GM12878 (cell line): ENCODE measurements at regions not wholly inside any gene's neighbourhood (a gene's known extent, or its start where the extent isn't known, plus 50 kb on each side); places are given as distances from the start of the nearest gene placed in this dataset.

Source experiments
- ATAC-seq: fragments of 200-7000 bp; cut with Tn5 transposase; 3 replicates; pipeline ENCODE4 v1.9.1; 2020; ENCODE audit warnings: mild to moderate bottlenecking, moderate library complexity
- BruUV-seq: library from RNA; stranded (reverse); fragments of 400-500 nt; replicated peaks from 2 replicates; lab custom pipeline; 2021; lab: Mats Ljungman, UMichigan
- CTCF ChIA-PET: fragments of 300-600 bp; sonication (Branson Sonifier 250); formaldehyde crosslinking; extraction: SDS; loops from one replicate; lab custom pipeline; 2021; ENCODE audit warnings: inconsistent platforms; lab: Yijun Ruan, JAX
- POLR2A ChIA-PET: fragments of 350-600 bp; formaldehyde crosslinking; extraction: SDS; loops from one replicate; lab custom pipeline; 2021; ENCODE audit warnings: inconsistent platforms; lab: Charles Lee
- RAD21 ChIA-PET: fragments of 300-600 bp; sonication (Branson Sonifier 250); formaldehyde crosslinking; loops from one replicate; lab custom pipeline; 2023; ENCODE audit warnings: antibody characterized with exemption; ENCODE audit not compliant: unreplicated experiment; lab: Charles Lee
- SMC1A ChIA-PET: fragments of 300-600 bp; sonication (Branson Sonifier 250); formaldehyde crosslinking; loops from one replicate; lab custom pipeline; 2023; ENCODE audit not compliant: unreplicated experiment, uncharacterized antibody; lab: Charles Lee
- DNase-seq: peaks from one replicate; pipeline ENCODE4 v3.0.0-alpha.2; 2011; ENCODE audit warnings: low read depth, low spot score
- FAIRE-seq: peaks from 3 replicates; lab custom pipeline; 2011; peaks lifted over from hg19 to GRCh38; lab: Jason Lieb, UNC
- H2AFZ ChIP-seq: 2 replicates; pipeline ENCODE4 v1.6.0; 2011; ENCODE audit warnings: low read depth, low read length, control low read depth; ENCODE audit not compliant: control insufficient read depth
- H3K27ac ChIP-seq: 2 replicates; pipeline ENCODE4 v1.5.1; 2011; ENCODE audit warnings: control low read depth; ENCODE audit not compliant: control insufficient read depth, insufficient read depth
- H3K27me3 ChIP-seq, 2 experiments: replicated peaks in 1 of 2; 2 replicates each; pipeline versions ENCODE4 v1.6.0 to v1.6.1; 2011; ENCODE audit warnings: low read length in 1 of 2; ENCODE audit not compliant: control insufficient read depth in 2 of 2, insufficient read depth in 2 of 2
- H3K36me3 ChIP-seq, 2 experiments: 2 replicates each; pipeline ENCODE4 v1.5.1; 2011; ENCODE audit warnings: low read length in 1 of 2; ENCODE audit not compliant: control insufficient read depth in 2 of 2, insufficient read depth in 2 of 2
- H3K4me1 ChIP-seq: 2 replicates; pipeline ENCODE4 v1.6.1; 2011; ENCODE audit warnings: mild to moderate bottlenecking, low read length, moderate library complexity, mixed read lengths; ENCODE audit not compliant: control insufficient read depth, insufficient read depth
- H3K4me2 ChIP-seq: 2 replicates; pipeline ENCODE4 v1.6.0; 2011; ENCODE audit warnings: control low read depth; ENCODE audit not compliant: control insufficient read depth, insufficient read depth
- H3K4me3 ChIP-seq: fragments of 200-600 bp; sonication (generic); 2 replicates; pipeline ENCODE4 v1.5.1; 2016
- H3K79me2 ChIP-seq: 2 replicates; pipeline ENCODE4 v1.6.0; 2011; ENCODE audit warnings: low read length; ENCODE audit not compliant: control insufficient read depth, insufficient read depth
- H3K9ac ChIP-seq: 2 replicates; pipeline ENCODE4 v1.8.0; 2011; ENCODE audit warnings: low read length, control low read depth, mixed read lengths; ENCODE audit not compliant: control insufficient read depth, insufficient read depth
- H3K9me3 ChIP-seq: replicated peaks from 3 replicates; pipeline ENCODE4 v1.5.1; 2011; ENCODE audit warnings: mild to moderate bottlenecking, low read length; ENCODE audit not compliant: control insufficient read depth, insufficient read depth
- H4K20me1 ChIP-seq: 2 replicates; pipeline ENCODE4 v1.6.0; 2011; ENCODE audit not compliant: control insufficient read depth, insufficient read depth
- ATF3 ChIP-seq: IDR thresholded peaks from 2 replicates; pipeline ENCODE4 v1.6.1; 2011; ENCODE audit warnings: low read depth, mild to moderate bottlenecking, low read length, moderate library complexity, borderline replicate concordance; ENCODE audit errors: extremely low read depth
- E4F1 ChIP-seq: fragments of 450-650 bp; IDR thresholded peaks from 2 replicates; pipeline ENCODE4 v1.6.1; 2018; ENCODE audit warnings: borderline replicate concordance, mild to moderate bottlenecking; ENCODE audit not compliant: partially characterized antibody
- FOS ChIP-seq: IDR thresholded peaks from 3 replicates; pipeline ENCODE4 v1.6.1; 2011; ENCODE audit warnings: borderline replicate concordance; ENCODE audit not compliant: insufficient read length; ENCODE audit errors: extremely low read depth
- FOXK2 ChIP-seq: fragments of 450-650 bp; IDR thresholded peaks from 2 replicates; pipeline ENCODE4 v1.6.1; 2017; ENCODE audit warnings: mild to moderate bottlenecking, moderate library complexity
- GABPA ChIP-seq: IDR thresholded peaks from 2 replicates; pipeline ENCODE4 v1.6.1; 2014; ENCODE audit warnings: antibody characterized with exemption, low read depth, mild to moderate bottlenecking, inconsistent platforms
- HDAC6 ChIP-seq: fragments of 200-600 bp; sonication (generic); IDR thresholded peaks from one replicate; pipeline ENCODE4 v1.8.0; 2017; ENCODE audit warnings: antibody characterized with exemption; ENCODE audit not compliant: unreplicated experiment
- IKZF1 ChIP-seq: fragments of 450-650 bp; conservative IDR thresholded peaks from 2 replicates; pipeline ENCODE4 v1.6.1; 2017; ENCODE audit warnings: antibody characterized with exemption, mild to moderate bottlenecking
- IRF3 ChIP-seq: fragments of 450-650 bp; IDR thresholded peaks from 2 replicates; pipeline ENCODE4 v1.6.1; 2014; ENCODE audit warnings: mild to moderate bottlenecking
- JUND ChIP-seq: IDR thresholded peaks from 2 replicates; pipeline ENCODE4 v1.6.1; 2012; ENCODE audit warnings: low read depth, mild to moderate bottlenecking, low read length, improper control_type of control experiment, moderate library complexity
- KAT2A ChIP-seq: conservative IDR thresholded peaks from 2 replicates; pipeline ENCODE4 v1.6.1; 2011; ENCODE audit warnings: low read depth, low read length; ENCODE audit not compliant: control insufficient read depth
- KLF5 ChIP-seq: fragments of 450-650 bp; IDR thresholded peaks from 2 replicates; pipeline ENCODE4 v1.6.1; 2014; ENCODE audit warnings: mild to moderate bottlenecking; ENCODE audit not compliant: partially characterized antibody
- LARP7 ChIP-seq: fragments of 450-650 bp; IDR thresholded peaks from 2 replicates; pipeline ENCODE4 v1.6.1; 2017; ENCODE audit warnings: mild to moderate bottlenecking
- MEF2B ChIP-seq: fragments of 450-650 bp; IDR thresholded peaks from 2 replicates; pipeline ENCODE4 v1.6.1; 2018; ENCODE audit warnings: mild to moderate bottlenecking, moderate library complexity; ENCODE audit not compliant: partially characterized antibody, poor library complexity, severe bottlenecking
- NFYA ChIP-seq: IDR thresholded peaks from 2 replicates; pipeline ENCODE4 v1.6.1; 2011; ENCODE audit warnings: low read depth, mild to moderate bottlenecking, low read length, improper control_type of control experiment, borderline replicate concordance
- RBBP5 ChIP-seq: fragments of 200-600 bp; sonication (generic); conservative IDR thresholded peaks from 2 replicates; pipeline ENCODE4 v1.6.1; 2016
- SIN3A ChIP-seq: IDR thresholded peaks from 2 replicates; pipeline ENCODE4 v1.6.1; 2012; ENCODE audit warnings: low read depth, low read length, improper control_type of control experiment
- TCF7 ChIP-seq: IDR thresholded peaks from 2 replicates; pipeline ENCODE4 v1.6.1; 2014; ENCODE audit warnings: antibody characterized with exemption, borderline replicate concordance
- YBX1 ChIP-seq: fragments of 450-650 bp; IDR thresholded peaks from 2 replicates; pipeline ENCODE4 v1.6.1; 2016; ENCODE audit warnings: antibody characterized with exemption
- ZBTB4 ChIP-seq: fragments of 450-650 bp; formaldehyde crosslinking; IDR thresholded peaks from 2 replicates; pipeline ENCODE4 v1.4.0; 2022; ENCODE audit warnings: mild to moderate bottlenecking, moderate library complexity
- WGBS: methylation state at CpG from one replicate; pipeline ENCODE4 v1.1.6; 2016; ENCODE audit warnings: low lambda C conversion rate; ENCODE audit not compliant: insufficient replicate concordance, insufficient coverage; ENCODE audit errors: missing lambda C conversion rate; 5-methylcytosine and 5-hydroxymethylcytosine counted together
- in situ Hi-C: fragments of 300-500 bp; cut with MboI; formaldehyde crosslinking; loops from 9 replicates; pipeline ENCODE4 v1.14.3; 2018; ENCODE audit warnings: mixed read lengths
- intact Hi-C: fragments of 100-400 bp; cut with micrococcal nuclease; formaldehyde crosslinking; loops from one replicate; pipeline ENCODE4 v1.14.2; 2022; ENCODE audit not compliant: unreplicated experiment

GRCh38 chr21:35818597-35818996 lies 241.7 kb downstream of the SETD4 start:
- FAIRE-seq, result no peak
- POLR2A ChIA-PET, result no interaction called here

More at GRCh38 chr21:35818597-35818996, 241.7 kb downstream of the SETD4 start:
- Histone ChIP-seq H3K79me2 (no peaks in the 10 kb centered on the region), H3K36me3 (no peaks in the 10 kb centered on the region), H3K9me3 (no peaks in the 10 kb centered on the region), H3K4me3 (no peak overlapping the region), H3K4me2 (no peak overlapping the region), H3K27me3 (no peaks in the 10 kb centered on the region), H4K20me1 (no peaks in the 10 kb centered on the region), H3K9ac (no peak overlapping the region), H3K27ac (no peak overlapping the region), H2AFZ (no peak overlapping the region), H3K4me1 (no peaks in the 10 kb centered on the region)
- SMC1A ChIA-PET, result no interaction called here
- ATAC-seq, result no peak
- in situ Hi-C loops (no loop called here), intact Hi-C loops (no loop called here)
- DNase-seq, result no peak
- BruUV-seq, result no TSS peak
- 2% methylated on average over 8 of the region's 8 CpGs for WGBS
- TF ChIP-seq SIN3A (no peak), FOXK2 (no peak), MEF2B (no peak), IRF3 (no peak), LARP7 (no peak), FOS (no peak), IKZF1 (no peak), ZBTB4 (no peak), HDAC6 (no peak), KLF5 (no peak), JUND (no peak), GABPA (no peak), E4F1 (no peak), TCF7 (no peak), NFYA (no peak), KAT2A (no peak), YBX1 (no peak), RBBP5 (no peak), ATF3 (no peak)
- RAD21 ChIA-PET, result no interaction called here
- CTCF ChIA-PET, result no interaction called here
